GM19395 (cell line): ENCODE measurements at regions not wholly inside any gene's neighbourhood (a gene's known extent, or its start where the extent isn't known, plus 50 kb on each side); places are given as distances from the start of the nearest gene placed in this dataset.

ENCODE experiments used
- ATAC-seq: cut with Tn5 transposase; IDR thresholded peaks from one replicate; pipeline ENCODE4 v1.9.1; 2021; ENCODE audit warnings: mild to moderate bottlenecking, moderate library complexity; ENCODE audit not compliant: unreplicated experiment

DNA sequence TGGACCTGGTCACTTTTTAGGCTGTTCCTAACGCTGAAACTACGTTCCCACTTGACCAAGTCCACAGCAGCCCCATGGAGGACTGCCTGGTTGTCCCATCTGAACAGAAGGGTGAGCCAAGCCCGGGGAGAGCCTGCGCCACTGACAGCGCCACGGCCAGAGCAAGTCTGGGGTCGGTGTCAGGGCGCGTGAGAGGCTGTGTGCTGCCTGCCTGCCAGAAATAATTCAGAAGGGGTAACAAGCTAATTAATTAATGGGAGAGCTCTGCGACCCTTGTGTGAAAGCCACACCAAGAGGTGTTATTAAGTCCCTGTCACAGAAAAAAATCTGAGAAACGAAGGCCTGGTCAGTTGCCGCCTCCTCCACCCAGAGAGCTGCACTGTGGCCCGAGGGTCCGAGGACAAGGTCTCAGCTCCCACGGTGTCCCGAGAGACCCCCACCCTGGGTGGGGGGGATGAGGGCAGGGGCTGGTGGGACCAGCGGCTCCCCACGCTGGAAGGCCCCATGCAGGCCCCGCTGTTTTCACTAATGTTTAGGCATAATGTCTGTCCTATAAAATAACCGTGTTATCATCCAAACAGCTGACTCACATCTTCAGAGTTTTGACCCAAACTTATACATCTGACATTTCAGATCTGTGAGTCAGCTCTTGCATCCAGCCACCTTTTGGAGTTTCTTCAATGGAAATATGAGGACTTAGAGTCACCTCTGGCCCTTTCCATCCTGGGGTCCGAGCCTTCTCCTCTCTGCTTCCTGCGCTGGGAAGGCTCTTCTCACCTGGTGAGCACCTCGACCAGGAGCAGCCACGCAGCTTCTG, 58.5 kb downstream of the DLL1 start:
- no peak for ATAC-seq

DNA sequence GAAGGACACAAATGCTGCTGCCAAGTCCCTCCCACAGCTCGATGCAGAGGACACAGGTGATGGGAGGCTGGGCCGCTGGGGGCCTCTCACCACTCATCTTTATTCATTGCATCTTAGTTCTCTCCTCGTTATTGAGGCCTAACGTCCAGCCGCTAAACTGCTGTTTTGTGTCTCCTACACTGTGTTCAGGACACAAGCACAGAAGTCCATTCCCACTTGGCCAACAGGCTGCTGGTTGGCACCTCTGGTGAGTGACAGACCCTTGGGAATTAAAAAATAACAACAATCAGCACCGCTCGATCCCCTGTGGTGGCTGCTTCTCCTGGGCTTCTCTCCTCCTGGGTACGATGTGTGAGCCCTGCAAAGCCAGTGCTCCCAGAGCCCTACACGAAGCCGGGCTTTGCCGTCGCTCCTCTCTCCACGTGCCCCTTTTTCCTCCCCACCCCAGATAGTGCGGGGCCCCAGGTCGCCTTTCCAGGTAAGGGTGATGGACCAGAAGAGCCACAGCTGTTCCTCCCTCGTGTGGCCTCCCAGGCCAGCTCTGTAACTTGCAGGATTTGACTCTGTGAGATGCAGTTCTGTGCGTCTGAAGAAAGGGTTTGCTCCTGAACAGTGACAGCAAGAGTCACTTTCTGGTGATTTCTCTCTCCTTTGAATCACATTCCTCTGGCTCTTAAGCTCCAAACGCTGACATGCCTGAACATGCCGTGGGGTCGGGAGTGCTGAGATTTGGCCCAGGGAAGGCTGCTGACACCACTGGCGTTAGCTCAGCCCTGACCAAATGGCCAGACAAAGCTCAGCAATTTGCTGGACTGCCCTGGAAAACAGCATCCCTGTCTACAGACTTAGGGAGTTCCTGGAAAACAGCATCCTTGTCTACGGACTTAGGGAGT, 59.3 kb downstream of the DLL1 start:
- no peak for ATAC-seq

DNA sequence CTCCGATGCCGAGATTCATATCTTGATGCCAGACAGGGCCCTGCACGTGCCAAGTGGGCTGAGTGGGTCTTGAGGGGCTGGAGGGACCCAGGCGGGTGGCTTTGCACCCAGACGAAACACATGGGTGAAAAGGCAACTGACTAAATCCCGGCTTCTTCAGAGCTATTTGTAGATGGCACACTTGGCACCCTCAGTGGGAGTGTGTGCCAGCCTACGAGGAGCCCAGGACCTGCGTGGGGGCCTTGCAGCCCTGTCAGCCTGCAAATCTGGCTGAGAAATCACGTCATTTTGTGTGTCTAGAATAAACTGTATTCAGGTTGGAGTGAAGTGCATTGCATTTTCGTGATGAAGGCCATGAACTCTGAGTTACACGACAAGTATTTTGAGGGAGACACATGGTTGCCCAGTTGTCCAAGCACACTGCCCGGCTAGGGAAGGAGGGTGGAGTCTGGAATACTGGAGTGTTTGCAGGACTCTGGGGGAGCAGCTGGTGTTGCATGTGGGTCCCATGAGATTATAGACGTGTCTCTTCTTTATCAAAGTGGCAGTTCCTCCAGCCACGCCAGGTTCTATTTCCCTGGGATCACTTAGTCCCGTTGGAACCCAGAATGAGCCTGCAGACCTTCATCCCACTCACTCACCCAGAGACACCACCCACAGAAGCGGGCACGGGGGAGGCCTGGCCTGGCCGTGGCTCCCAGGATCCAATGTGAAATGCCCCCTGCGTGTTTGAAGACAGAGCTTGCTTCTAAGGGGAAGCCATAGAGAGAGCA, 60.2 kb downstream of the DLL1 start:
- no peak for ATAC-seq

DNA sequence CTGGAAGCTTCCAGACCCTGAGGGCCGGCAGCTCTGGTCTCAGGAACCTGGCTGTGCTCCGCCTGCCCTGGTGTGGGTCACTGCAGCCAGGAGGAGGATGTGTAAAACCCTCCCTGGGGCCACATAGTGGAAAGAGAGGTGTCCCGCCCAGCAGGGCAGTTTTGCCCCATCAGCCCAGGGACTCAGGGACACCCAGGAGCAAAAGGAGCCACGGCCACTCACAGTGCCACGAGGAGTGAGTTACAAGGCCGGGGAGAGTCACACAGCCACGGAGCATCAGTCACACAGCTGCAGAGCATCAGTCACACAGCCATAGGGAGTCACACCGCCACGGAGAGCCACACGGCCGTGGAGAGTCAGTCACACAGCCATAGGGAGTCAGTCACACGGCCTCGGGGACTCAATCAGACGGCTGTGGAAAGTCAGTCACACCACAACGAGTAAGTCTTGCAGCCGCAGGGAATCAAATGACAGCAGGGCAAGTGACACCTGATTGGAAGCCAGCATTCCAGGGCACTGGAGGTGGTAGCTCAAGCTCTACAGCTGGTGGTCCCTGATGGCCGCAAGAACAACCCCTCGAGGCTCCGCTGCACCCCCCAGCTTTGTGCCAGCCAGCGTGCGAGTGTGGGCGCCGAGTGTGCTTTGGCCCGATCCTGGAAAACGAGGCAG, 60.9 kb downstream of the DLL1 start:
- no peak for ATAC-seq

DNA sequence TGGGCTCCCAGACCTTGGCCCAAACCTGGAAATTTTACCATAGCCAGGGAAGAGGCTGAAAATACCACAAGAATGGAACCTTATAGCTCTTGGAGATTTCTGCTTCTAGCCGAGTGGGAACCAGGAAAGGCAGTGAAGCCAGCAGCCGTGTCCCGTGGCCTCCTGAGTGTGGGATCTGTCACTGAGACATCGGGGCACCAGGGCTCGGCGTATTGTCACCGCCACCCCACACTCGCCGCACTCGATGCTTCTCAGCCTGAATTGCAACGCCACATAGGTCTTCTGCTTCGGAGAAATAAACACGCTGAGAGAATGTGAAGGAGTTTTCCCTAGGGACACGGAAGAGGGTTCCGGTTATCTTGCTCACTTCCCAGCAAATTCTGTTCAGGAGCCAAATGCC, 61.5 kb downstream of the DLL1 start:
- ATAC-seq: no peak

DNA sequence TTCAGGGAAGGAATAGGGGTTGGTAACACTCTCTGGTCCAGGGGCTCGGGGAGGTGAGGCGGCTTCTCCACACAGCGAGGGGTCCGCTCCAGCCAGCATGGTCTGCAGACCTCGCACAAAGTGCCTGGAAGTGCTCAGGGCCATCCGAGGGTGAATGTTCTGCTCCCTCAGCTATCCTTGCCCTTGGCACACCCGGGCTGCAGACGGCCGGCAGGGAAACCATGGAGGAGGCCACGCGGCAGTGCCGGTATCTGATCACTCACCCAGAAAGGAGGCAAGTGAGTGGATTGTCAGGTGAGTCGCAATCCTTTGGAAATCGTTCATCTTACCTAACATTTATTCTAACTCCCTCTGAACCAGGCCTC, 62.0 kb downstream of the DLL1 start:
- no peak for ATAC-seq

DNA sequence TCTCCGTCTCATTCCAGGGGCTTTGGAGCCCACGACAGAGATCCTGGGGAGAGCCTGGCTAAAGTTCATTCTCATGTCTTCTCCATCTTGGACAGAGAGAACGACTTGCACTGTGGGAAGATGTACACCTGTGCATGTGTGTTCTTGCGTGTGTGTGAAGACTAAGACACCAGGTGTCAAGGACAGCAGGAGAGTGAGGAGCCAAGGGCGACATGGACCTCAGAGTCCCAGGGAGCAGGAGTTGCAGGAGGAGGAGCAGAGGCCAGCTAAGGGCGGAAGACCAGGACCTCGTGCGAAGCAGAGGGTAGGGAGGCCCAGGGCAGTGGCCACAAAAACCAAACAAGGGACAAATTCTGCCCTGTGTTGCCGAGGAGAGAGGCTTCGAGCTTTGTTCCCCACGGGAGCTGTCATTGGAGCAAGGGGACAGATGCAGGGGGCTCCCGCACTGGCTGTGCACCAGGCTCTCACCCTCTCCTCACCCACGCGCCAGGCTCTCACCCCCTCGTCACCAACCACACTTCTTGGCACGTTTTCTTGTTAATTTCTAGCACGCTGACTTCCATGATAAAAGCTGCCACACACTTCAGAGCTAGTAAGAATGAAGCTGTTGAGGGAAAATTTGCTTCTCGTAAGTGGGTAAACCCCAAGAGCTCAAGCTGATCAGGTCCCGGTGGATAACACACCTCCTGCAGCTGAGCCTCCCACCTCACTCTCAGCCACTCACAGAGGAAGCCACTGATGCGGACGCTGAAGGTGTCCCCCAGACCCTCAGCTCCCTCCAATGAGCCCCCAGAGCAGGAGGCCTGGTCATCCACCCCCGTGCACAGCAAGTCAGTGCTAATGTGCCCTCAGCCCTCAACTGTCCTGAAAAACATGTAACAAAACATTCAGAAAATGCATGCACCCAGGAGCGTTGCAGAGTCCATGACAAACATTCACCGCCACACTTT, 62.6 kb downstream of the DLL1 start:
- no peak for ATAC-seq

DNA sequence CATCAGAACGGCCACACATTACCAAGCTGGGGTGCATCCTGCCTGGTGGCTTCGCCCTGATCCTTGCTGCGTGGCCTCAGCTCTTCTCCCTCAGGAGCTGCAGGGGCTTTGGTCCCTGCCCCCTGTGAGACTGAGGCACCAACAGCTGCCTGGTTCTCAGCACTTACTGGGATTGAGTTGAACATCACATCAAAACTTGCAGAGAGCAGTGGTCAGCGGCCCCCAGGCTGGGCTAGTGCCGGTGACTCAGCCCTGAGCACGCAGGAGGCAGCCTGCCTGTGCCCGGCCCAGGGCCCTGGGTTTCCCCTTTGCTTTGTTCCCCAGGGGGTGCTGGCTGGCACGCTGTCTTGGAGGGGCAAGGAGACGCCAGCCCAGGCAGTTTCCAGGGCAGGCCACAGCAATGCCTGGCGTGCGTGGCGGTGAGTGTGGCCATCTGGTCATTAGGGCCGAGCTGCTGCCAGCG, 63.3 kb downstream of the DLL1 start:
- no peak for ATAC-seq

DNA sequence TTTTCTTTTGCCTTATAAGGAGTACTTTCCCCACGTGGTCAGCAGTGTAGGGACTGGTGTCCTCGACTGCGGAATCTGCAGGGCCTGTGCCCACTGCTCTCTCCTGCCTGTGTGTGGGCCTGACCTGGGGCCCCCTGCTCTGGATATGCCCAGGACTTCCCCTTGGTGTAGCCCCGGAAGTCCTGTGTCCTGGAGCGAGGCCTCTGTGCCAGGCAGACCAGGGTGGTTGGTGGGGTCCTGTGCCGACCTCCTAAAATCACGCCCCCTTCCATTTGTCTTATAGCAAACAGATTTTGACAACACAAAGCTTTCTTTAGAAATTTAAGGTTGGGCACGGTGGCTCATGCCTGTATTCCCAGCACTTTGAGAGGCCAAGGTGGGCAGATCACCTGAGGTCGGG, 64.2 kb downstream of the DLL1 start:
- no peak for ATAC-seq

DNA sequence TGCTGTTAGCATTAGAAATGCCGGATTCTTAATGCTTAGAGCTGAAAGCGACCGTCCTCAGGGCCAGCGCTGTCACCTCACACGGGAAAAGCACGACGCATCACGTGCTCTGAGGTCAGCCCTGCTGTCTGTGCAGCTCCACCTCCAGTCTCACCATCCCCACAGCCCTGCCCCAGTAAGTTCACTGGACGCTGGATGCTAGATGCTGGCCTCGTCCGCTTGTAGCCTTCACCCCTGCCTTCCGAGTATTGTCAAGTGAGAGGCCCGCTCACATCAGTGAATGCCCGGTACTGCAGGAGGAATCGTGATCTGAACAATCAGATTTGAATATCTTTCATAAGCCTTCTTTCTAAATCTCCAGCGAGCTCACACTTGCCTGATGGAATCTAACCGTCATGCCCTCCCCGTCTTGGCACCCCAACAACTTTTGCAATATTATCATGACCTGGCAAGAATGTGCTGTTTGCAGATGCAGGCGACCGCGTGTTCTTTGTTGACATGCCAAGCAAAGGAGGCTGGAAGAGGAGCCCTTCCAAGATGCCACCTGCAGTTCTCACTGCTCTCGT, 64.9 kb downstream of the DLL1 start:
- ATAC-seq: no peak

DNA sequence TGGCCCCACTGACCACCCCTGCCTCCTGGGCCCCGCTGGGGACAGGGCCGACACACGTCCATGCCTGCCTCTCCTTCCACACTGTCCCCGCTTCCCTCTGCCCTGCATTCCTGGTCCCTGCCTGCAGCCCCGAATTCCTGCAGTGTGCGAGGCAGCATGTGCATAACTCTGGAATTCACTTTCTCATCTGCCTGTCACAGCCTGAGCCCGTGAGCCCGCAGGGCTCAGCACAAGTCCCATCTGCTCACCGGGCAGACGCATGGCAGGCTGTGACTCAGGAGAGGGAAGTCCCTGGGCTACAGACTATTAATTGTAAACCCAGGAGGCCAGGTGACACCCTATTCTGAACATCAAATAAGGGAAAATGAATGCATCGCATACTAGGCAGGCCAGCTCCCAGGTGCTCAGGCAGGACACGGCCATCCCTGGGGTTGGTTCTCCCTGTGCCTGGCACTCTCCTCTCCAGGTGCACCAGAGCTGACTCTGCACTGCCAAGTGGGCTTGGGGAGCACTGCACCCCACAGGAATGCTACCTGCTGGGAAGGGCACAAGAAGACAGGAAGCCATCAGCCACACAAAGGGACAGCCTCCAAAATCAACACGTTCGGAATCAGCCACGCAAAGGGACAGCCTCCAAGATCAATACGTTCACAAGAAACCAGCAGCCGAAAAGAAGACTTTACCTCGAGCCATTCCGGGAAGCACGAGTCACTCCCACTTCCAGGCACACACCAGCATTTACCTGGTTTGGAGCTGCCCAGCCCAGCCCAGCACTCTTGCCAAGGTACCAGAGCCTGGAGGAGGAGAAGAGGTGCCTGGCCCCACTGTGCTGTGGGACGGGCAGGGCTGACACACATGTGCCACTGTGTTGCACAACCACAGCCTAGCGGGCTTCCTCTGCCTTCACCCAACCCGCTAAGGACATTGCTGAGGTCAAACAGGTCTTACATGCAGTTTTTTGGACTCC, 65.9 kb downstream of the DLL1 start:
- ATAC-seq: no peak

DNA sequence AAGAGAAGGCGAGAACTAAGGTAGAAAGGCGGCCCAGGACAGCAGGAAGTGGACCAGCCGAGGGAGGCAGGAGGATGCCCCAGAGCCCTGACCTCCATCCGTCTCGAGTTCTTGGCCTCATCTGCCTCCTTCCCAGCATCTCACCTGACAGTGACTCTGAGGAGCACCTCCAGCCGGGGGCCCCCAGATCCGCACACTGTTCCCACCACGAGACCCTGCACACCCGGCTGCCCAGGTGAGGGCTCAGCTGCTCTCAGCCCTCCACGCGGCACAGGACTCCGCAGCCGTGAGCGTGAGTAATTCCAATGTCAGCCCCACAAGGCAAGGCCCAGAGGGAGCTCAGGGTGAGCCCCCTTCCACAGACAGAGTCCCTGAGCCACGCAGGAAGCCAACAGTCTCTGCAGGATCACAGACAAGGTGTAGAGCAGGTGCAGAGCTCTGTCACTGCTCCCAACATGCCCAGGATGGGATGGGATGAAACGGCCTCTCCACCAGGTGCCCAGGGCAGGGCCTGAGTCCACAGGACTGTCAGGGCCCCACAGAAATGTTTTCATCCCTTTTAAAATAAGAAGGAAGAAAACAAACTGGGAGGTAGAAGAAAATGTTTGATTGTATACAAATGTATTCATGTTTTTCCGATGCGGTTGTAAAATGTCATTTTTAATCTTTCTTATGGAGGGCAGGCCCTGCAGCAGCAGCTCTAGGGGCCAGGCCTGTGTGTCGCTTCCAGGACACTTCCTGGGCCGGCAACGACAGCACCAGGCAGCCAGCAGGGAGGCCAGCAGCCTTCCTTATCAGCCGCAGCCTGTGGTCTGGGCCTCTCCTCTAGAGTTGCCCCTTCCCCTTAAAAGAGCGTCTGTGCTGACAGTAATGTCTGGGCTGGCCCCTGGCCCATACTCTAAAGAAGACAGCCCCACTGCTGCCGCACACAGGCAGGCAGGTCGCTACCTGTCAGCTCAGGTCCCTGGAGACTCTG, 66.9 kb downstream of the DLL1 start:
- no peak for ATAC-seq

DNA sequence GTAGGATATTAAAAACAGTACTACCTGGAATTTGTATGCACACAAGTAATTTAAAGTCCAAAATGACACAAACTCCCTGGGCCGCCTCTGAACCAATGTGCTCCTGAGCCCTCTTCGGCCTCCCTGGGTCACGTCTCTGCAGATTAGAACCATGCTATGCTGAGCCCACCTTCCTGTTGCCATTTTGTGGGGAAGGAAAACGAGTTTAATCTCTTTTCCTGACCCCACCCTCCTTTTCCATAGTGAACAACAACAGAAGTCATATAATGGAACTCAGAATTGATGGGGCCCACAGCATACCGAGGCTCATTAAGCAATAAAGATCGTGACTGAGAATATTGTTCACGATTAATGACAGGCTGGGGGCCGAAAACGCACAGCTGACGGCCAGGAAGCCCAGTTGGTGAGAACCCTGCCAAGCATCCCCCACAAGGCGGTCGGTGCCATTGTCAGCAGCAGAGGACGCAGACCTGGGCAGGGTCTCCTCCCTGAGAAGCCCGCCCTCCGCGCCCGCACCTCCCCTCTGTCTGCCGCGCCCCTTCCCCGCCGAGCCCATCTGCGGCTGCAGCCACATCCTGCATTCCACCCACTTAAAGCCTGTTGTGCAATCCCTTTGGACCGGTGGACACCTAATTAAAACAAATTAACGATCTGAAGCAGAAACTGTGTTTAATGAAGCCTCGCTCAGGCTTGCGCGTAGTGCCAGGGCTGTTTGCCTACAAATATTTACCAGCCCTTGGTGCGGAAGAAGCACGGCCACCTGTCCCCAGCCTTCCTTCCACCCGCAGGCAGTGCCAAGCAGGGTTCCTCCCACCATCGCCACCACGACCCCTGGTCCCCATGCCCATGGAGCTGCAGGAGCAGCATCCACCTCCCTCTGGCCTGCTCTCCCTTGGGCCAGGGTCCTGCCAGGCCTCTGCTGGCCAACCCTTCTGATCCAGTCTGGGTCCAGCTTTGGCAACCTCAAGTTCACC, 68.1 kb downstream of the DLL1 start:
- no peak for ATAC-seq

DNA sequence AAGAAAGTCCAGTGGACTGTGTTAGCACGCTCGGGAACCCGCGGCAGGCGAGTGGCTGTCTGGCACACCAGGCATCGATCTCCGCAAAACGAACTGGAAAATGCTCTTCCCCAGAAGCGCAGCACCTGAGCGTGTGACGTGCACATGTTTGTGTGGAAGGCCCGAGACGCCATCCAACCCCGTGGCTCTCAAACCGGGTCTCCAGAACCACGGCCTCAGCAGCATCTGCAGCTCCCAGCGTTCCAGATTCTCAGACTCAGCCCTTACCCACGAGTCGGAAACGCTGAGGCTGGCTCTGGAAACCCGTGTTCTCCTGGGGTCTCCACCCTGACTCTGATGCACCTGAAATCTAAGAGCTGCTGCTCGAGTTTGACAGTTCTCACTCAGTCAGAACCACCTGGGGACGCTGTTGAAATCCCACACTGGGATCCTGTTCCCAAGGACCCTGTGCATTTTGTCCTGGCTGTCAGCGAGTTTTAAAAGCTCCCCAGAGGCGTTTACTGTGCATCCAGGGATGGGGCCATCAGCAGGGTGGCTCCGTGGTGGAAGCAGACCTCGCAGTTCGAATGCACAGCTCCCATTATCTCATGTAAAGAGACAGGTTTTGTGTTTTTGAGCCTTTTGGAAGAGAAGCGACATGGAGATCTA, 69.0 kb downstream of the DLL1 start:
- no peak for ATAC-seq

DNA sequence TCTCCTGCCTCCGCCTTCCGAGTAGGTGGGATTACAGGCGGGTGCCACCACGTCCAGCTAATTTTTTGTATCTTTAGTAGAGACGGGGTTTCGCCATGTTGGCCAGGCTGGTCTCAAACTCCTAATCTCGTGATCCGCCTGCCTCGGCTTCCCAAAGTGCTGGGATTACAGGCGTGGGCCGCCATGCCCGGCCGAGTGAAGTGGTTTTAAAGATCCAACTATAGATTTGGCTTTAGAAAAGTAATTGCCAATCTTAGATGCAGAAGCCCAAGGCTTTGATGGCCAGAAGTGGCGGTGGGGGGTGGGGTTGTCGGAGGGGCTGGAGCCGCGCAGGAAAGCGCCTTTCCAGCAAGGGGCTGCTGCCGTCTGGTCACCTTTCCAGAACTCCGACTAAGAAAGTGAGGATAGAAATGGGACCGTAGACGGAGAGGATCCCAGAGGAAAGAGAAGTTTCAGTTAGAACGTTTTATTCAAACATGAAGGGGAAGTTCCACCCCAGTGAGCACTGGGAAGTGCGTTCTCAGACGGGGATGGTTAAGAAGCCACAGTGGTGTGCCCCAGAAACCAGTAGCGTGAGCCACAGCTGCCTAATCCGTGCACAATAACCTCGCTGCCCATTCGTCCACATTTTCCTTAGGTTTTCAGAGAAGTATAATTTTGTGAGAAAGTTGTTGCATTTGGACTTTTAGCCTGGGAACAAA, 69.7 kb downstream of the DLL1 start:
- no peak for ATAC-seq
